Body of pancreas (tissue), 4 donors: ENCODE measurements at regions not wholly inside any gene's neighbourhood (a gene's known extent, or its start where the extent isn't known, plus 50 kb on each side); places are given as distances from the start of the nearest gene placed in this dataset.

Experiments
- ATAC-seq: fragments of 150-250 bp; one replicate; pipeline ENCODE4 v1.9.1; 2016
- DNase-seq, 4 donors: peaks; one replicate each; pipeline ENCODE4 v3.0.0-alpha.2; 2019
- H3K27ac ChIP-seq, 4 donors: fragments of 200-600 bp; sonication (generic); 1 replicate in 3 of 4; 2 replicates in 1 of 4; pipeline versions ENCODE4 v1.5.1 to v1.6.1; 2016 to 2019; ENCODE audit warnings: mild to moderate bottlenecking in 1 of 4, mixed read lengths in 1 of 4, moderate library complexity in 1 of 4
- H3K27me3 ChIP-seq, 2 donors: fragments of 200-600 bp; sonication (generic); one replicate each; pipeline ENCODE4 v1.6.0; 2016; ENCODE audit warnings: mild to moderate bottlenecking in 1 of 2
- H3K36me3 ChIP-seq, 2 donors: fragments of 200-600 bp; sonication (generic); replicated peaks in 1 of 2; 2 replicates each; pipeline ENCODE4 v1.5.1; 2016; ENCODE audit warnings: low read depth in 2 of 2; ENCODE audit not compliant: insufficient read depth in 1 of 2
- H3K4me1 ChIP-seq: fragments of 200-600 bp; sonication (generic); one replicate; pipeline ENCODE4 v1.6.0; 2016
- H3K4me3 ChIP-seq, 2 donors: fragments of 200-600 bp; sonication (generic); 1 replicate in 1 of 2; 2 replicates in 1 of 2; pipeline ENCODE4 v1.5.1; 2016 to 2019
- H3K9me3 ChIP-seq, 3 donors: fragments of 200-600 bp; sonication (generic); 1 replicate in 2 of 3; 2 replicates in 1 of 3; pipeline ENCODE4 v1.5.1; 2016
- POLR2A ChIP-seq, 3 donors: fragments of 450-650 bp; IDR thresholded peaks; one replicate each; pipeline ENCODE4 v1.6.1; 2016; ENCODE audit warnings: antibody characterized with exemption in 3 of 3, mild to moderate bottlenecking in 2 of 3
- WGBS, 2 donors: methylation state at CpG; one replicate each; pipeline ENCODE4 v1.1.5; 2017; 5-methylcytosine and 5-hydroxymethylcytosine counted together
- intact Hi-C: fragments of 100-400 bp; cut with DNase I; formaldehyde crosslinking; loops from one replicate; pipeline ENCODE4 v1.15.1; 2023
- TF ChIP-seq, protein P1 (sequence below), 7 experiments: fragments of 450-650 bp in 4 of 7; fragments of 200-600 bp in 3 of 7; sonication (generic) in 3 of 7; IDR thresholded peaks; one replicate each; pipeline ENCODE4 v1.5.1; 2016 to 2019; ENCODE audit warnings: antibody characterized with exemption in 7 of 7

DNA sequence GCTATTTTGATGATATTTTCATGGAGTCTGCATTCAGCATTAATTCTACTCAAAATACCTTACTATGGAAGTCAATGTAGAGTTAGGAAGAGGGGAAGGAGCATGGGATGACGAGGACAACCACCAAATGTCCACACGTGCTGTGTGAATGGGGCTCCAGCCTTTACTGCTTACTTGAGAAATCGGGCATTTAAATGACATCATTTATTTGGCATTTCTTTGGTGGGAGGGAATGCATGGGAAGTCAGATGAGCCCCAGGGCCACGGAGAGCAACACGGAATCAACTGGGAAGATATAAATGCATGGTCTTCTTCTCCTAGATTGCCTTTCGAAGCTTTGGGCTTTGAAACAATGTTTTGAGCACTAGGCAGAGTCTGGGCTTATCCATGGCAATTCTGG, 458.5 kb upstream of the KLF4 start:
- intact Hi-C loops: no loop called here
- H3K9me3 ChIP-seq: no peaks in the 10 kb centered on the region
- TF ChIP-seq, protein P1, sequence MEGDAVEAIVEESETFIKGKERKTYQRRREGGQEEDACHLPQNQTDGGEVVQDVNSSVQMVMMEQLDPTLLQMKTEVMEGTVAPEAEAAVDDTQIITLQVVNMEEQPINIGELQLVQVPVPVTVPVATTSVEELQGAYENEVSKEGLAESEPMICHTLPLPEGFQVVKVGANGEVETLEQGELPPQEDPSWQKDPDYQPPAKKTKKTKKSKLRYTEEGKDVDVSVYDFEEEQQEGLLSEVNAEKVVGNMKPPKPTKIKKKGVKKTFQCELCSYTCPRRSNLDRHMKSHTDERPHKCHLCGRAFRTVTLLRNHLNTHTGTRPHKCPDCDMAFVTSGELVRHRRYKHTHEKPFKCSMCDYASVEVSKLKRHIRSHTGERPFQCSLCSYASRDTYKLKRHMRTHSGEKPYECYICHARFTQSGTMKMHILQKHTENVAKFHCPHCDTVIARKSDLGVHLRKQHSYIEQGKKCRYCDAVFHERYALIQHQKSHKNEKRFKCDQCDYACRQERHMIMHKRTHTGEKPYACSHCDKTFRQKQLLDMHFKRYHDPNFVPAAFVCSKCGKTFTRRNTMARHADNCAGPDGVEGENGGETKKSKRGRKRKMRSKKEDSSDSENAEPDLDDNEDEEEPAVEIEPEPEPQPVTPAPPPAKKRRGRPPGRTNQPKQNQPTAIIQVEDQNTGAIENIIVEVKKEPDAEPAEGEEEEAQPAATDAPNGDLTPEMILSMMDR (IDR thresholded peaks at IDR 0.05): no peak
- no peak for TF ChIP-seq POLR2A (IDR thresholded peaks at IDR 0.05)
- ATAC-seq (no peak), DNase-seq (no peak)
- H3K36me3 ChIP-seq: no peaks in the 10 kb centered on the region
- no peaks in the 10 kb centered on the region for H3K27me3 ChIP-seq
- H3K4me3 ChIP-seq: no peak overlapping the region
- H3K4me1 ChIP-seq: peaks cover 31% of the 10 kb centered on the region
- H3K27ac ChIP-seq: no peak overlapping the region
- 81 to 87% methylated on average over 6 of the region's 6 CpGs for WGBS, 2 donors

DNA sequence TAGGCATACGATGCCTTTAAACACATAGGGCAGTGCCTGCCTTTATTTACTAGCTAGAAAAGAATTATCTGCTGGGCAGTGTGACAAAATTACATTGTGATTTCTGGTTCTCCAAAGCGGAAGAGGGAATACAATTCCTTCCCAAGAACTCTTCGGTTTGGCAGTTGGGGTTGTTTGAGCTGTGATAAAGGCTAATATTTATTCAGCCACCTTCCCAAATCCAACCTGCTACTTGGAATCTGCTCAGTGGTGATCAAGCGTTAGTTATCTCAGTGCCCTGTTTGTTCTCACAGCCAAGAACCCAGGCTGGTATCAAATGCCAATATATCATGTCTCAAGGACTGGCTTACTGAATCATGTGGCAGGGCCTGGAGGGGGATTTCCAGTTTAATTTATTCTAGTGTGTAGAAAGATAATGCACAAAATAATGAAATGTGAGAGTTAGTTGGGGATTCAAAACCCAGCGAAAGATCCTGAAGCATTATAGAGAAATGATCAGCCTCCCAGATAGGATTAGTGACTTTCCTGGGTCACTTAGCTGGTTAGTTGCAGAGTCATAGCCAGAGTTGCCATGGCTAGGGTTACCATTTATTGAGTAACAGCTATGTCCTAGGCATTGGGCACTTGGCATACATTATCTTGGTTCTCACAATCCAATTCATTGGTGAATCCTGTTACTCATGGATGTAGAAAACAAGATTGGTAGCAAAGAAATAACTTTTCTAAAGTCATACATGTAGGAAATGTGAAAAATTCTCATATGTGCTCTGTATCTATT, 457.0 kb upstream of the KLF4 start:
- no peaks in the 10 kb centered on the region for H3K9me3 ChIP-seq

DNA sequence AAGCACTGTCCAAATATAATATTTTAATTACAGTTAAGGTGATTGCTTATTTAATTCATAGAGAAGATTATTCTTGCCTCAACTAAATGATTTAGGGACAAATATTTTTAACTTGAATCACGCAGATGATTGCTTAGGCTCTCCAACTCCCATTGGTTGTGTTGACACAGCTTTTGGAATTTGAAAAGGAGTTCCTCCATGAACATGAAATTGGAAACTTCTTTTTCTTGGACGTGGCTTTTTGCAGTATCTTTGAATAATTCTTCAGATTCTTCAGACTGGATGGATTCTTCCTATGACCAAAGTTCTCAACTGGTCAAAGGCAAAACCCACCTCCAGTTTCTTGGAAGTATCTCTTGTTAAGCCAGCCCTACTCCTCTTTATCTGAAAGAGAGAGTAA, 456.4 kb upstream of the KLF4 start:
- no peaks in the 10 kb centered on the region for H3K9me3 ChIP-seq
- H3K4me3 ChIP-seq: no peak overlapping the region
- H3K27me3 ChIP-seq: no peaks in the 10 kb centered on the region
- H3K36me3 ChIP-seq: no peaks in the 10 kb centered on the region
- TF ChIP-seq, protein P1 (IDR thresholded peaks at IDR 0.05): no peak
- TF ChIP-seq POLR2A (IDR thresholded peaks at IDR 0.05): no peak
- H3K4me1 ChIP-seq: peaks cover 31% of the 10 kb centered on the region
- intact Hi-C loops: no loop called here
- H3K27ac ChIP-seq: peak overlapping the region in 2 of 4 donors; percentile 29 to 57
- no peak for ATAC-seq
- 24 to 31% methylated on average over 2 of the region's 2 CpGs for WGBS, 2 donors
- no peak for DNase-seq

More for the DNA sequence above, 457.0 kb upstream of the KLF4 start:
- no peaks in the 10 kb centered on the region for H3K27me3 ChIP-seq
- intact Hi-C loops: no loop called here
- peak; percentile 50 to 83 (median 56) for DNase-seq
- H3K4me1 ChIP-seq: peaks cover 31% of the 10 kb centered on the region
- peak overlapping the region in 3 of 4 donors; percentile 20 to 57 (median 29) for H3K27ac ChIP-seq
- no peaks in the 10 kb centered on the region for H3K36me3 ChIP-seq
- 22 to 24% methylated on average over 5 of the region's 5 CpGs for WGBS, 2 donors
- no peak overlapping the region for H3K4me3 ChIP-seq
- TF ChIP-seq, protein P1 (IDR thresholded peaks at IDR 0.05): no peak
- TF ChIP-seq POLR2A (IDR thresholded peaks at IDR 0.05): no peak
- ATAC-seq: peak; percentile 91

DNA sequence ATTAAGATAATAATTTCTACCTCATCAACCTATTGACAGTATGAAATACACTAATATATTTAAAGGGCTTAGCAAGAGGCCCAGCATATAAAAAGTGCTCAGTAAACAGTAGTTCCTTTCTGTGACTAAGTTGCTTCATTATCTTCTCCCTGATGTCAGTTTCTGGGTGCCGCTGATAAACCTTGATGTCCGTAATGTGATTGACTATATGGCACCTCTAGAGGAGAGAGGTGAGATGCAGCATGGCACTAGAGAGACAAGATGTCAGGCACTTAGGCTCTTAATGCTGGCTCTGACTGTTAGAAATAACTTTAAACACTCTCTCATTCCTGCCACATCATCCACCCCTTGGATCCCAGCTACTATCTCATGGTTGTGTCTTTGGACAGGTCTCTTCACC, 455.9 kb upstream of the KLF4 start:
- 54 to 65% methylated on average over 2 of the region's 2 CpGs for WGBS, 2 donors
- no peak for TF ChIP-seq POLR2A (IDR thresholded peaks at IDR 0.05)
- TF ChIP-seq, protein P1 (IDR thresholded peaks at IDR 0.05): no peak
- no peak for ATAC-seq

DNA sequence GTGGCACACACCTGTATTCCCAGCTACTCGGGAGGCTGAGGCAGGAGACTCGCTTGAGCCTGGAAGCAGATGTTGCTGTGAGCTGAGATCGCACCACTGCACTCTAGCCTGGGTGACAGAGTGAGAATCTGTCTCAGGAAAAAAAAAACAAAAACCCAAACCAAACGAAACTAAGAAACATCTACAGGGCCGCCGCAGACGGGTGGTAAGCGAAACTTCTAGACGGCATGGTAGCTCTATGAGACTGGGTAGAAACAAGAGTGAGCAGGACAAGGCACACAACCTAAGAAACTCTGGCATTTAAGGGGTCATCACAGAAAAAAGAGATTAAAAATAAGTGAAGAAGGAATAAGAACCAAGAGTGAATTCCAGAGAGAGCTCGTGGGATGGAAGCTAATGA, 454.8 kb upstream of the KLF4 start:
- TF ChIP-seq, protein P1 (IDR thresholded peaks at IDR 0.05): no peak
- no peak for TF ChIP-seq POLR2A (IDR thresholded peaks at IDR 0.05)
- intact Hi-C loops: no loop called here
- peaks cover 31% of the 10 kb centered on the region for H3K4me1 ChIP-seq

More for the DNA sequence above, 455.9 kb upstream of the KLF4 start:
- H3K27me3 ChIP-seq: no peaks in the 10 kb centered on the region
- no peak overlapping the region for H3K4me3 ChIP-seq
- H3K9me3 ChIP-seq: no peaks in the 10 kb centered on the region
- intact Hi-C loops: no loop called here
- H3K27ac ChIP-seq: no peak overlapping the region
- H3K4me1 ChIP-seq: peaks cover 31% of the 10 kb centered on the region
- DNase-seq: no peak
- H3K36me3 ChIP-seq: no peaks in the 10 kb centered on the region

More for the DNA sequence above, 454.8 kb upstream of the KLF4 start:
- 83 to 85% methylated on average over 10 of the region's 10 CpGs for WGBS, 2 donors
- no peak for DNase-seq
- ATAC-seq: no peak
- H3K27ac ChIP-seq: no peak overlapping the region
- no peak overlapping the region for H3K4me3 ChIP-seq
- H3K36me3 ChIP-seq: no peaks in the 10 kb centered on the region
- no peaks in the 10 kb centered on the region for H3K27me3 ChIP-seq
- H3K9me3 ChIP-seq: no peaks in the 10 kb centered on the region
